B cell (primary cell): ENCODE measurements at regions not wholly inside any gene's neighbourhood (a gene's known extent, or its start where the extent isn't known, plus 50 kb on each side); places are given as distances from the start of the nearest gene placed in this dataset.

Experiments used
- ATAC-seq: fragments of 200-7000 bp; cut with Tn5 transposase; one replicate; pipeline ENCODE4 v1.10.0; 2021; ENCODE audit warnings: low read depth, mild to moderate bottlenecking, moderate number of reproducible peaks, moderate library complexity
- CTCF ChIA-PET: fragments of 350-600 bp; sonication (Branson Sonifier 250); formaldehyde crosslinking; loops from one replicate; lab custom pipeline; 2021; ENCODE audit warnings: antibody characterized with exemption, inconsistent platforms; lab: Charles Lee
- POLR2A ChIA-PET: fragments of 350-600 bp; sonication (Branson Sonifier 250); formaldehyde crosslinking; loops from one replicate; lab custom pipeline; 2021; ENCODE audit warnings: antibody characterized with exemption; lab: Charles Lee
- DNase-seq: peaks from one replicate; pipeline ENCODE4 v3.0.0; 2013
- H2AFZ ChIP-seq: 2 replicates; pipeline ENCODE4 v1.6.1; 2012; ENCODE audit warnings: mild to moderate bottlenecking, low read depth, low read length; ENCODE audit not compliant: insufficient read depth, poor library complexity, severe bottlenecking
- H3K27ac ChIP-seq, 2 donors: 1 replicate in 1 of 2; 2 replicates in 1 of 2; pipeline ENCODE4 v1.5.1; 2012 to 2013; ENCODE audit warnings: low read length in 2 of 2, mild to moderate bottlenecking in 2 of 2, moderate library complexity in 1 of 2
- H3K27me3 ChIP-seq, 4 experiments: fragments of 200-600 bp in 1 of 4; sonication (generic) in 1 of 4; replicated peaks in 1 of 4; 1 replicate in 2 of 4; 2 replicates in 2 of 4; pipeline versions ENCODE4 v1.6.1 to v1.7.0; 2013 to 2016; ENCODE audit warnings: low read length in 3 of 4, mild to moderate bottlenecking in 2 of 4, mixed read lengths in 1 of 4, moderate library complexity in 1 of 4; ENCODE audit not compliant: insufficient read depth in 4 of 4, control insufficient read depth in 3 of 4; ENCODE audit errors: control extremely low read depth in 1 of 4
- H3K36me3 ChIP-seq, 2 experiments: replicated peaks in 1 of 2; 1 replicate in 1 of 2; 2 replicates in 1 of 2; pipeline versions ENCODE4 v1.6.1 to v1.7.1; 2013; ENCODE audit warnings: low read length in 1 of 2; ENCODE audit not compliant: insufficient read depth in 2 of 2, control insufficient read depth in 1 of 2; ENCODE audit errors: control extremely low read depth in 1 of 2, extremely low read depth in 1 of 2
- H3K4me1 ChIP-seq, 2 donors: fragments of 200-600 bp in 1 of 2; sonication (generic) in 1 of 2; 1 replicate in 1 of 2; 2 replicates in 1 of 2; pipeline versions ENCODE4 v1.5.1 to v1.6.1; 2013 to 2017; ENCODE audit warnings: low read length in 2 of 2; ENCODE audit not compliant: control insufficient read depth in 2 of 2, insufficient read depth in 2 of 2
- H3K4me2 ChIP-seq: replicated peaks from 2 replicates; pipeline ENCODE3; 2012; ENCODE audit warnings: mild to moderate bottlenecking, low read depth, low read length; ENCODE audit not compliant: poor library complexity, severe bottlenecking
- H3K4me3 ChIP-seq, 5 experiments: fragments of 200-600 bp in 1 of 5; sonication (generic) in 1 of 5; 1 replicate in 3 of 5; 2 replicates in 2 of 5; pipeline versions ENCODE4 v1.5.1 to v1.7.0; 2011 to 2016; ENCODE audit warnings: low read length in 4 of 5, mild to moderate bottlenecking in 4 of 5, low read depth in 2 of 5, control low read depth in 1 of 5, moderate library complexity in 1 of 5; ENCODE audit not compliant: insufficient read depth in 1 of 5; ENCODE audit errors: control extremely low read depth in 1 of 5, extremely low read depth in 1 of 5
- H3K79me2 ChIP-seq: fragments of 200-600 bp; sonication (generic); one replicate; pipeline ENCODE4 v1.6.0; 2016; ENCODE audit warnings: low read length; ENCODE audit not compliant: control insufficient read depth, insufficient read depth
- H3K9ac ChIP-seq: fragments of 200-600 bp; sonication (generic); 2 replicates; pipeline ENCODE4 v1.6.1; 2017; ENCODE audit warnings: mild to moderate bottlenecking, low read length, moderate library complexity
- H3K9me3 ChIP-seq, 3 donors: one replicate each; pipeline versions ENCODE4 v1.6.1 to v1.7.1; 2013; ENCODE audit warnings: low read length in 2 of 3; ENCODE audit not compliant: control insufficient read depth in 2 of 3, insufficient read depth in 1 of 3; ENCODE audit errors: control extremely low read depth in 1 of 3
- H4K20me1 ChIP-seq: 2 replicates; pipeline ENCODE4 v1.6.0; 2012; ENCODE audit warnings: mild to moderate bottlenecking, low read length; ENCODE audit not compliant: insufficient read depth, control insufficient read depth, poor library complexity, severe bottlenecking
- H3K27ac Mint-ChIP-seq: one replicate; pipeline ENCODE4 v1.8.0; 2021; ENCODE audit warnings: mixed read lengths
- H3K27me3 Mint-ChIP-seq: one replicate; pipeline ENCODE4 v1.8.0; 2021; ENCODE audit warnings: mixed read lengths
- H3K4me1 Mint-ChIP-seq: one replicate; pipeline ENCODE4 v1.8.0; 2021; ENCODE audit warnings: mixed read lengths
- H3K4me3 Mint-ChIP-seq: one replicate; pipeline ENCODE4 v1.8.0; 2021; ENCODE audit warnings: mixed read lengths
- H3K9me3 Mint-ChIP-seq: one replicate; pipeline ENCODE4 v1.8.0; 2022; ENCODE audit warnings: mixed read lengths; ENCODE audit not compliant: insufficient read depth
- CTCF ChIP-seq: fragments of 200-600 bp; IDR thresholded peaks from one replicate; pipeline ENCODE4 v1.8.0; 2022; ENCODE audit warnings: antibody characterized with exemption, mild to moderate bottlenecking
- EZH2 ChIP-seq: IDR thresholded peaks from 2 replicates; pipeline ENCODE4 v1.6.1; 2012; ENCODE audit warnings: borderline replicate concordance, low read depth, mild to moderate bottlenecking, moderate library complexity, low read length; ENCODE audit not compliant: insufficient read depth, poor library complexity, severe bottlenecking
- WGBS: methylation state at CpG from one replicate; pipeline ENCODE4 v1.1.5; 2013; ENCODE audit warnings: missing lambda C conversion rate; ENCODE audit not compliant: insufficient coverage; 5-methylcytosine and 5-hydroxymethylcytosine counted together
- intact Hi-C: fragments of 100-400 bp; cut with micrococcal nuclease; formaldehyde crosslinking; loops from one replicate; pipeline ENCODE4 v1.10.0; 2022

- Mint-ChIP-seq H3K27ac (no peak overlapping the region), H3K4me1 (no peaks in the 10 kb centered on the region), H3K4me3 (no peak overlapping the region), H3K27me3 (no peaks in the 10 kb centered on the region), H3K9me3 (peaks cover 2% of the 10 kb centered on the region)
- Histone ChIP-seq H3K36me3 (no peaks in the 10 kb centered on the region), H3K79me2 (no peaks in the 10 kb centered on the region), H2AFZ (no peak overlapping the region), H3K27ac (no peak overlapping the region), H4K20me1 (no peaks in the 10 kb centered on the region), H3K9me3 (peaks cover 0 to 4% (median 0%) of the 10 kb centered on the region in 3 donors), H3K27me3 (no peaks in the 10 kb centered on the region), H3K4me3 (no peak overlapping the region), H3K4me2 (no peak overlapping the region), H3K4me1 (no peaks in the 10 kb centered on the region), H3K9ac (no peak overlapping the region)
- 84% methylated on average over 2 of the region's 3 CpGs for WGBS
- CTCF ChIA-PET, result no interaction called here
- no peak for ATAC-seq
- intact Hi-C loops, result no loop called here
- no peak for TF ChIP-seq EZH2
- no peak for TF ChIP-seq CTCF
- DNase-seq, result no peak
- POLR2A ChIA-PET, result no interaction called here
Observed at GRCh38 chr21:16640297-16641027, 872.4 kb upstream of the CXADR start.

DNA sequence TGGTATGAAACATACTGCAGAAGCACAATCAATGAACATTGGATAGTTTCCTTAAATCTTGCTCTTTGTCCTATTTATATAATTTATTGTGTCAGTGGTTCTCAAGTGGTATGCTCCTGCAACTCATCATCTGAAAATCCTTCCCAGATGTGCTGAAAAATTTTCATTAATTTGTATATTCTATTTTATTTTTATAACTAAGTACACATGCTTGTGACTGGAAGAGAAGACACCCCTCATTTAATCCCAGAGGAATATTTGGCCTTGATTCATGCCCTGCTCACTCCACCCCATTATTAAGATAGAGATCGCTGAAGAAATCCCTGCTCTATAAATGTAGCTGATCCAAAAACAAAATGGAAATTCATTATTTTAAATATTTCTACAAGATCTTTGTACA lies 870.5 kb upstream of the CXADR start:
- no peak overlapping the region for H3K4me3 ChIP-seq
- H3K9me3 Mint-ChIP-seq, result no peaks in the 10 kb centered on the region
- POLR2A ChIA-PET, result no interaction called here
- H3K27ac Mint-ChIP-seq, result no peak overlapping the region
- DNase-seq, result no peak
- no peak overlapping the region for H3K4me2 ChIP-seq
- no peaks in the 10 kb centered on the region for H3K4me1 Mint-ChIP-seq
- no peaks in the 10 kb centered on the region for H3K4me1 ChIP-seq
- no peaks in the 10 kb centered on the region for H4K20me1 ChIP-seq
- H3K4me3 Mint-ChIP-seq, result no peak overlapping the region
- no peak for ATAC-seq
- TF ChIP-seq CTCF (no peak), EZH2 (no peak)
- H3K9ac ChIP-seq, result no peak overlapping the region
- WGBS, result no CpG with 5 or more reads among the region's 1 CpG
- H3K36me3 ChIP-seq, result no peaks in the 10 kb centered on the region
- H2AFZ ChIP-seq, result no peak overlapping the region
- H3K79me2 ChIP-seq, result no peaks in the 10 kb centered on the region
- H3K27me3 Mint-ChIP-seq, result no peaks in the 10 kb centered on the region
- H3K27me3 ChIP-seq, result no peaks in the 10 kb centered on the region
- intact Hi-C loops, result no loop called here
- CTCF ChIA-PET, result interaction anchor here (0.6 kb wide), 1 partner anchor 27 kb away, joined by 3 read pairs; no protein-coding TSS in a partner anchor
- no peak overlapping the region for H3K27ac ChIP-seq
- H3K9me3 ChIP-seq, result peaks cover 0 to 4% (median 0%) of the 10 kb centered on the region in 3 donors
